HepG2 (cell line): ENCODE measurements at regions not wholly inside any gene's neighbourhood (a gene's known extent, or its start where the extent isn't known, plus 50 kb on each side); places are given as distances from the start of the nearest gene placed in this dataset.
A peak's percentile ranks its signal among the peaks of the same experiment; 100 is the strongest.

Source experiments
- ATAC-seq: fragments of 200-7000 bp; cut with Tn5 transposase; 3 replicates; pipeline ENCODE4 v1.9.1; 2020; ENCODE audit warnings: mild to moderate bottlenecking, moderate library complexity
- BruUV-seq: library from RNA; stranded (reverse); fragments of 400-500 nt; replicated peaks from 2 replicates; lab custom pipeline; 2021; lab: Mats Ljungman, UMichigan
- CTCF ChIA-PET: fragments of 300-600 bp; formaldehyde crosslinking; extraction: SDS; loops from one replicate; lab custom pipeline; 2021; ENCODE audit warnings: low total read pairs, inconsistent platforms, low intra/inter-chr PET ratio; lab: Yijun Ruan, JAX
- POLR2A ChIA-PET: fragments of 350-600 bp; sonication (Branson Sonifier 250); formaldehyde crosslinking; loops from one replicate; lab custom pipeline; 2020; ENCODE audit warnings: antibody characterized with exemption, inconsistent platforms; lab: Yijun Ruan, JAX
- DNase-seq: peaks from one replicate; pipeline ENCODE4 v3.0.0-alpha.2; 2015; ENCODE audit warnings: low spot score
- FAIRE-seq: peaks from 3 replicates; lab custom pipeline; 2011; peaks lifted over from hg19 to GRCh38; lab: Jason Lieb, UNC
- H2AFZ ChIP-seq: one replicate; pipeline ENCODE4 v1.6.1; 2011; ENCODE audit warnings: low read length, inconsistent platforms
- H3K27ac ChIP-seq: fragments of 300-600 bp; 3 replicates; pipeline ENCODE4 v1.8.0; 2011; ENCODE audit warnings: mixed run types, mild to moderate bottlenecking, mixed read lengths, low read length, inconsistent platforms; ENCODE audit not compliant: insufficient read depth; ENCODE audit errors: extremely low read length
- H3K27me3 ChIP-seq, 2 experiments: fragments of 200-600 bp in 1 of 2; 2 replicates in 1 of 2; 3 replicates in 1 of 2; pipeline versions ENCODE4 v1.6.0 to v1.8.0; 2011; ENCODE audit warnings: low read length in 2 of 2, mild to moderate bottlenecking in 2 of 2, moderate library complexity in 2 of 2, inconsistent platforms in 1 of 2; ENCODE audit not compliant: insufficient read depth in 2 of 2, control insufficient read depth in 1 of 2
- H3K36me3 ChIP-seq, 2 experiments: fragments of 200-600 bp in 1 of 2; replicated peaks in 1 of 2; 2 replicates in 1 of 2; 3 replicates in 1 of 2; pipeline versions ENCODE4 v1.5.1 to v1.8.0; 2011; ENCODE audit warnings: low read length in 2 of 2, inconsistent platforms in 1 of 2; ENCODE audit not compliant: insufficient read depth in 2 of 2, control insufficient read depth in 1 of 2
- H3K4me1 ChIP-seq: 2 replicates; pipeline ENCODE4 v1.5.1; 2012; ENCODE audit warnings: low read length, inconsistent platforms; ENCODE audit not compliant: insufficient read depth
- H3K4me2 ChIP-seq: 2 replicates; pipeline ENCODE4 v1.6.0; 2011; ENCODE audit warnings: low read depth, low read length, inconsistent platforms
- H3K4me3 ChIP-seq, 3 experiments: fragments of 200-600 bp in 1 of 3; sonication (generic), shearing (Covaris generic) in 1 of 3; replicated peaks in 1 of 3; 2 replicates each; pipeline ENCODE4 v1.5.1; 2011 to 2016; ENCODE audit warnings: low read length in 3 of 3, inconsistent platforms in 2 of 3, low read depth in 2 of 3, mild to moderate bottlenecking in 2 of 3, control low read depth in 1 of 3, mixed read lengths in 1 of 3; ENCODE audit not compliant: insufficient read depth in 1 of 3
- H3K79me2 ChIP-seq: one replicate; pipeline ENCODE4 v1.6.1; 2011; ENCODE audit warnings: low read length, inconsistent platforms; ENCODE audit not compliant: insufficient read depth
- H3K9ac ChIP-seq: 2 replicates; pipeline ENCODE4 v1.6.0; 2011; ENCODE audit warnings: mild to moderate bottlenecking, low read depth, low read length, inconsistent platforms; ENCODE audit not compliant: insufficient read depth
- H3K9me3 ChIP-seq: 2 replicates; pipeline ENCODE4 v1.5.1; 2012; ENCODE audit warnings: mild to moderate bottlenecking, low read length
- H4K20me1 ChIP-seq: 2 replicates; pipeline ENCODE4 v1.6.0; 2011; ENCODE audit warnings: inconsistent platforms, mild to moderate bottlenecking, low read length, moderate library complexity; ENCODE audit not compliant: insufficient read depth
- FOXA3 ChIP-seq: IDR thresholded peaks from 2 replicates; pipeline ENCODE4 v1.6.1; 2016; ENCODE audit warnings: missing genetic modification reagents, missing compliant biosample characterization
- FOXP1 ChIP-seq, 2 experiments: fragments of 450-650 bp in 1 of 2; IDR thresholded peaks; 2 replicates each; pipeline ENCODE4 v1.6.1; 2017 to 2018; ENCODE audit warnings: antibody characterized with exemption in 1 of 2
- HDAC2 ChIP-seq: sonication (generic); formaldehyde crosslinking; IDR thresholded peaks from 2 replicates; pipeline ENCODE4 v1.4.0; 2020; ENCODE audit warnings: missing genetic modification reagents
- HNF1B ChIP-seq: sonication (generic); formaldehyde crosslinking; IDR thresholded peaks from 2 replicates; pipeline ENCODE4 v1.5.1; 2020; ENCODE audit warnings: mild to moderate bottlenecking, moderate library complexity, missing genetic modification reagents
- MED1 ChIP-seq: sonication (generic); formaldehyde crosslinking; IDR thresholded peaks from 2 replicates; pipeline ENCODE4 v1.4.0; 2020; ENCODE audit warnings: missing genetic modification reagents
- MLX ChIP-seq: IDR thresholded peaks from 2 replicates; pipeline ENCODE4 v1.6.1; 2016
- SALL1 ChIP-seq: sonication (generic); formaldehyde crosslinking; IDR thresholded peaks from 2 replicates; pipeline ENCODE4 v1.8.0; 2022; ENCODE audit warnings: mild to moderate bottlenecking, missing genetic modification reagents
- SNAPC2 ChIP-seq: sonication (generic); formaldehyde crosslinking; IDR thresholded peaks from 2 replicates; pipeline ENCODE4 v1.8.1; 2022; ENCODE audit warnings: mild to moderate bottlenecking, missing genetic modification reagents
- USF2 ChIP-seq, 2 experiments: sonication (generic) in 1 of 2; formaldehyde crosslinking in 1 of 2; IDR thresholded peaks; 2 replicates each; pipeline versions ENCODE4 v1.5.1 to v1.6.1; 2011 to 2020; ENCODE audit warnings: borderline replicate concordance in 1 of 2, low read depth in 1 of 2, low read length in 1 of 2, mild to moderate bottlenecking in 1 of 2, missing genetic modification reagents in 1 of 2, moderate library complexity in 1 of 2
- ZBTB2 ChIP-seq: sonication (generic); formaldehyde crosslinking; IDR thresholded peaks from 2 replicates; pipeline ENCODE4 v1.8.0; 2022; ENCODE audit warnings: low read depth, missing genetic modification reagents
- ZBTB44 ChIP-seq: sonication (generic); formaldehyde crosslinking; IDR thresholded peaks from 2 replicates; pipeline ENCODE4 v1.4.0; 2020; ENCODE audit warnings: missing genetic modification reagents
- ZGPAT ChIP-seq: IDR thresholded peaks from 2 replicates; pipeline ENCODE4 v1.6.1; 2016; ENCODE audit warnings: mild to moderate bottlenecking
- ZNF383 ChIP-seq: sonication (generic); formaldehyde crosslinking; IDR thresholded peaks from 2 replicates; pipeline ENCODE4 v1.4.0; 2020; ENCODE audit warnings: missing genetic modification reagents, mild to moderate bottlenecking, borderline replicate concordance
- WGBS: methylation state at CpG from one replicate; pipeline ENCODE4 v1.1.6; 2017; ENCODE audit warnings: low lambda C conversion rate; 5-methylcytosine and 5-hydroxymethylcytosine counted together
- in situ Hi-C: cut with HindIII; loops from 2 replicates; pipeline ENCODE4 v1.10.0; 2017; ENCODE audit warnings: low pct_unique_long_range_greater_than_20kb; ENCODE audit not compliant: extremely low pct_ligation_motif_present
- intact Hi-C: fragments of 100-400 bp; cut with micrococcal nuclease; formaldehyde crosslinking; loops from one replicate; pipeline ENCODE4 v1.10.0; 2022; ENCODE audit not compliant: unreplicated experiment

- TF ChIP-seq ZBTB44 (CRISPR knock-in tag): no peak
- TF ChIP-seq ZGPAT: no peak
- no peak for TF ChIP-seq ZBTB2
- no peak for TF ChIP-seq SNAPC2 (CRISPR knock-in tag)
- TF ChIP-seq ZNF383 (CRISPR knock-in tag): no peak
- no peak for TF ChIP-seq HDAC2
Measured at GRCh38 chr2:12107939-12108338, 361.5 kb downstream of the LPIN1 start (continued).

GRCh38 chr2:12109363-12110017 lies 363.1 kb downstream of the LPIN1 start:
- 0 out of 2 replicates have a peak overlapping the region, but pooled peaks have one; percentile 19 for H3K4me2 ChIP-seq
- 0 out of 5 replicates have a peak, but pooled peaks cover 0 to 4% of the 10 kb centered on the region in 2 experiments for H3K27me3 ChIP-seq
- no peak for FAIRE-seq
- POLR2A ChIA-PET: no interaction called here
- BruUV-seq: no TSS peak
- WGBS: 20% methylated on average over 4 of the region's 4 CpGs
- H3K9me3 ChIP-seq: no peaks in the 10 kb centered on the region
- intact Hi-C loops: no loop called here
- H3K9ac ChIP-seq: no peak overlapping the region
- H3K79me2 ChIP-seq: no peaks in the 10 kb centered on the region
- H3K27ac ChIP-seq: no peak overlapping the region
- no peaks in the 10 kb centered on the region for H3K36me3 ChIP-seq
- in situ Hi-C loops: no loop called here
- peak; percentile 97 for ATAC-seq
- no peaks in the 10 kb centered on the region for H4K20me1 ChIP-seq
- no peak overlapping the region for H2AFZ ChIP-seq
- CTCF ChIA-PET: no interaction called here
- peak; percentile 64 for DNase-seq
- no peak overlapping the region for H3K4me3 ChIP-seq
- H3K4me1 ChIP-seq: peaks cover 16% of the 10 kb centered on the region
- 0 out of 2 replicates have a peak, but pooled peaks have one; percentile 19 for TF ChIP-seq MED1 (CRISPR knock-in tag)
- peak; percentile 53; the same call in 1 of the 2 replicates for TF ChIP-seq MLX (CRISPR knock-in tag)
- TF ChIP-seq HNF1B (CRISPR knock-in tag): peak; percentile 29; the same call in 1 of the 2 replicates
- TF ChIP-seq FOXP1 (IDR thresholded peaks at IDR 0.05): no peak
- peak; percentile 43; the same call in 1 of the 2 replicates for TF ChIP-seq FOXP1 (CRISPR knock-in tag; IDR thresholded peaks at IDR 0.05)
- no peak for TF ChIP-seq USF2 (IDR thresholded peaks at IDR 0.05; ENCODE audit: low read depth, low read length)
- TF ChIP-seq USF2 (CRISPR knock-in tag; IDR thresholded peaks at IDR 0.05; ENCODE audit: borderline replicate concordance): peak; percentile 33; the same call in 1 of the 2 replicates
- TF ChIP-seq FOXA3 (CRISPR knock-in tag): peak; percentile 64
- peak; percentile 67 for TF ChIP-seq SALL1 (CRISPR knock-in tag)
